GM10266 (cell line): ENCODE measurements at regions not wholly inside any gene's neighbourhood (a gene's known extent, or its start where the extent isn't known, plus 50 kb on each side); places are given as distances from the start of the nearest gene placed in this dataset.
"Not testable (repeated sequence)": the region's sequence is repeated elsewhere in the genome, so short reads cannot be mapped to it uniquely, and the experiment has no call there.

Source experiments
- DNase-seq: peaks from one replicate; pipeline ENCODE4 v3.0.0; 2012; ENCODE audit errors: extremely low spot score
- CTCF ChIP-seq: IDR thresholded peaks from 2 replicates; pipeline ENCODE4 v1.5.1; 2012; ENCODE audit warnings: mild to moderate bottlenecking, low read depth; ENCODE audit not compliant: control insufficient read depth, insufficient read depth; ENCODE audit errors: missing control alignments

- DNase-seq, result no peak
- no peak for TF ChIP-seq CTCF
Measured at GRCh38 chr5:42989190-42989589, 50.9 kb downstream of the ANXA2R start.

GRCh38 chr5:42988568-42988967, 51.6 kb downstream of the ANXA2R start:
- no peak for TF ChIP-seq CTCF
- no peak for DNase-seq

- TF ChIP-seq CTCF, result no peak
- DNase-seq, result no peak
Measured at GRCh38 chr5:42985129-42986037, 54.7 kb downstream of the ANXA2R start.

GRCh38 chr5:42984307-42984706, 55.8 kb downstream of the ANXA2R start:
- TF ChIP-seq CTCF, result no peak

GRCh38 chr5:42982107-42982622, 58.0 kb downstream of the ANXA2R start:
- TF ChIP-seq CTCF, result no peak
- no peak for DNase-seq

More at GRCh38 chr5:42984307-42984706, 55.8 kb downstream of the ANXA2R start:
- no peak for DNase-seq

- not testable (repeated sequence) for DNase-seq
Measured at GRCh38 chr5:42981417-42982106, 58.6 kb downstream of the ANXA2R start.

GRCh38 chr5:42981015-42981414, 59.1 kb downstream of the ANXA2R start:
- not testable (repeated sequence) for DNase-seq

- DNase-seq, result not testable (repeated sequence)
Measured at GRCh38 chr5:42980391-42980790, 59.7 kb downstream of the ANXA2R start.

- DNase-seq, result not testable (repeated sequence)
Measured at GRCh38 chr5:42979242-42979641, 60.9 kb downstream of the ANXA2R start.
